A673 (cell line): ENCODE measurements at regions not wholly inside any gene's neighbourhood (a gene's known extent, or its start where the extent isn't known, plus 50 kb on each side); places are given as distances from the start of the nearest gene placed in this dataset.

Experiments
- CTCF ChIP-seq: fragments of 300-800, 200-600 bp; sonication (generic); conservative IDR thresholded peaks from 2 replicates; pipeline ENCODE4 v1.5.1; 2017; ENCODE audit warnings: low read depth, mild to moderate bottlenecking, antibody characterized with exemption, low read length, moderate library complexity, mixed read lengths
- EZH2 ChIP-seq: fragments of 200-600 bp; sonication (generic); IDR thresholded peaks from 2 replicates; pipeline ENCODE4 v1.6.1; 2017; ENCODE audit warnings: borderline replicate concordance, low read depth, mild to moderate bottlenecking, mixed read lengths, antibody characterized with exemption, low read length; ENCODE audit not compliant: poor library complexity, severe bottlenecking

GRCh38 chr20:60274717-60275116, 316.5 kb downstream of the CDH26 start:
- TF ChIP-seq CTCF (no peak), EZH2 (no peak)
